ENCODE measurements at regions not wholly inside any gene's neighbourhood (a gene's known extent, or its start where the extent isn't known, plus 50 kb on each side); places are given as distances from the start of the nearest gene placed in this dataset.

DNA sequence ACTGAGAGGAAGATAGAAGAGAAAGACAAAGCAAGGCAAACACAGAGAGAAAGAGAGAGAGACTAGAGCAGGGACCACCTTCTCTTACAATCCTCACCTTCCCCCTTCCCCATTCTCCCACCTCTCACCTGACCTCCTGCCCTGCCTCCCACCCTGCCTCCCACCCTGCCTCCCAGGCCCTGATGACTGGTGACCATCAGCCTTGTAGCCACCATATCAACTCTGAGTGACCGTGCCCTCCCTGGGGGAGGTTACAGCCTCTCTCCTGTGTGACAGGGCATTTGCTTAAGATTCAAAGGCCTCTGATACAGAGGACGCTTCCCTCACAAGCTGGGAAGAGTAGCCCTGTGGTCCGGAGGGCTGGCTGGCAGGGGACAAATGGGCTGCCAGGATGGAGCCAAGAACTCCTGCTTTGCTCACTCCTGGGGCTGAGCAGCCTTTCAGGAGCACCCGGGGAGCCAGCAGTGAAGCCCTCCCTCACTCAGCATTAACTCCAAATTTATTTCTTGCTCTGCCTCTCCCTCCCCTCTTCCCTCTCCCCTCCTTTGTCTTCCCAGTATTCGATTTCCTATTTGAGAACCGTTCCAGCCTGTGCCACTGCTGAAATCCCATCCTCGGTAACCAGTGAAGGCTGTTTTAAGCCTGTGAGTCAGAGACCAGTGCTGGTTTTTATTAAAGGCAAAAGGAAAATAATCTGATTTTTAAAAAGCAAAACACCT is 125.2 kb upstream of the SYT13 start:
- Histone ChIP-seq H3K4me2 (ENCODE audit: low read depth, low read length, poor library complexity, severe bottlenecking) (no peak overlapping the region), H3K4me3 (ENCODE audit: low read length, poor library complexity, severe bottlenecking) (no peak overlapping the region), H4K20me1 (ENCODE audit: insufficient read depth, low read length, poor library complexity, severe bottlenecking) (no peaks in the 10 kb centered on the region), H3K79me2 (ENCODE audit: insufficient read depth, low read length) (no peaks in the 10 kb centered on the region), H3K4me1 (ENCODE audit: insufficient read depth, low read length, poor library complexity, severe bottlenecking) (no peaks in the 10 kb centered on the region), H3K9me3 (ENCODE audit: insufficient read depth, low read depth, low read length) (no peaks in the 10 kb centered on the region), H2AFZ (ENCODE audit: low read length) (no peak overlapping the region), H3K9ac (ENCODE audit: low read depth, low read length, poor library complexity, severe bottlenecking) (no peak overlapping the region), H3K36me3 (ENCODE audit: insufficient read depth, low read length) (no peaks in the 10 kb centered on the region), H3K27me3 (ENCODE audit: insufficient read depth, low read length, poor library complexity, severe bottlenecking) (no peaks in the 10 kb centered on the region), H3F3A (ENCODE audit: low read depth) (no peaks in the 10 kb centered on the region), H3K9me2 (replicated peaks; ENCODE audit: low read depth, low read length) (no peaks in the 10 kb centered on the region)
- TF ChIP-seq EZH2phosphoT487 (IDR thresholded peaks at IDR 0.05; ENCODE audit: borderline replicate concordance), result no peak
- TF ChIP-seq, protein P1, sequence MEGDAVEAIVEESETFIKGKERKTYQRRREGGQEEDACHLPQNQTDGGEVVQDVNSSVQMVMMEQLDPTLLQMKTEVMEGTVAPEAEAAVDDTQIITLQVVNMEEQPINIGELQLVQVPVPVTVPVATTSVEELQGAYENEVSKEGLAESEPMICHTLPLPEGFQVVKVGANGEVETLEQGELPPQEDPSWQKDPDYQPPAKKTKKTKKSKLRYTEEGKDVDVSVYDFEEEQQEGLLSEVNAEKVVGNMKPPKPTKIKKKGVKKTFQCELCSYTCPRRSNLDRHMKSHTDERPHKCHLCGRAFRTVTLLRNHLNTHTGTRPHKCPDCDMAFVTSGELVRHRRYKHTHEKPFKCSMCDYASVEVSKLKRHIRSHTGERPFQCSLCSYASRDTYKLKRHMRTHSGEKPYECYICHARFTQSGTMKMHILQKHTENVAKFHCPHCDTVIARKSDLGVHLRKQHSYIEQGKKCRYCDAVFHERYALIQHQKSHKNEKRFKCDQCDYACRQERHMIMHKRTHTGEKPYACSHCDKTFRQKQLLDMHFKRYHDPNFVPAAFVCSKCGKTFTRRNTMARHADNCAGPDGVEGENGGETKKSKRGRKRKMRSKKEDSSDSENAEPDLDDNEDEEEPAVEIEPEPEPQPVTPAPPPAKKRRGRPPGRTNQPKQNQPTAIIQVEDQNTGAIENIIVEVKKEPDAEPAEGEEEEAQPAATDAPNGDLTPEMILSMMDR (conservative IDR thresholded peaks at IDR 0.05; ENCODE audit: low read length), result no peak

DNA sequence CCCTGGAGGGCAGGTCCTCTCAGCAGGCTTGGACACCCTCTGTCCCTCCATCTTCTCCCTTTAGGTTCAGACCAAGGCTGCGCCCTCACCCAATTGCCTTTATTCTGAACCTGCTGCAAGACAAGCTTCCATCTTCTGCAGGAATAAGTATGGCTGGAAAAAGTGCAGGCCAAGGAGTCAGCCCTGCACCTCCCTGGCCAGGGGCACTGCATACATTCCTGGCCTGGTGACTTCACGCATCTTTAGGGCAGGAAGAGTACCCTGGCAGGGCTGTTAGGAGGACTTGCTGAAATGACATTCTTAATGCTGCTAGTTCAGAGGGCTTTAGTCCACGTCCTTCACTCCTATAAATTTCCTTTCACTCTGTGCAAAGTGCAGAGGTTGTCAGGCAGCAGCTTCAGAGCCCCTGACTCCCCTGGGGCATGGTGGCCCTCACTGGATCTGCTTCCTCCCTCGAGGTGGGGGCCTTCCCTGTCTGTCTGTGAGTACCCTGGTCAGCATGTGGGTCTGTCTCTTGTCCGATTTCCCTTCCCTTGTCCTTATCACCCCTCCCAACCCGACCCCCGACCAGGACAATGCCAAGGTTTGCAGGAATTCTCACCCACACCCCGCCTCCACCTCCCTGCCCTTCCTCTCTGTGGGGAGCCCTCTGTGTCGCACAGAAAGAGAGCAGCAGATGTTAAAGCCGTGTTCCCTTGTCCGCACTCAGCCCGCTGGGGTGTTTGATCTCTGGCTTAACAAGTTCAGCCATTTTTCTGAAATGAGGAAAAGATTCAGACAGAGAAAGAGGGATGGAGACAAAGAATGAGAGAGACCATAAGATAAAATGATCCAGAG is 124.5 kb upstream of the SYT13 start:
- H3K9me3 ChIP-seq (ENCODE audit: insufficient read depth, low read depth, low read length), result no peaks in the 10 kb centered on the region
- no peaks in the 10 kb centered on the region for H3K36me3 ChIP-seq (ENCODE audit: insufficient read depth, low read length)
- H4K20me1 ChIP-seq (ENCODE audit: insufficient read depth, low read length, poor library complexity, severe bottlenecking), result no peaks in the 10 kb centered on the region
- no peaks in the 10 kb centered on the region for H3K27me3 ChIP-seq (ENCODE audit: insufficient read depth, low read length, poor library complexity, severe bottlenecking)
- H3K79me2 ChIP-seq (ENCODE audit: insufficient read depth, low read length), result no peaks in the 10 kb centered on the region
- H3K4me1 ChIP-seq (ENCODE audit: insufficient read depth, low read length, poor library complexity, severe bottlenecking), result no peaks in the 10 kb centered on the region
- TF ChIP-seq, protein P1 (conservative IDR thresholded peaks at IDR 0.05; ENCODE audit: low read length), result no peak
- TF ChIP-seq EZH2phosphoT487 (IDR thresholded peaks at IDR 0.05; ENCODE audit: borderline replicate concordance), result no peak
- H3K4me2 ChIP-seq (ENCODE audit: low read depth, low read length, poor library complexity, severe bottlenecking), result no peak overlapping the region
- H3F3A ChIP-seq (ENCODE audit: low read depth), result no peaks in the 10 kb centered on the region
- no peak overlapping the region for H2AFZ ChIP-seq (ENCODE audit: low read length)
- no peak overlapping the region for H3K4me3 ChIP-seq (ENCODE audit: low read length, poor library complexity, severe bottlenecking)
- H3K9ac ChIP-seq (ENCODE audit: low read depth, low read length, poor library complexity, severe bottlenecking), result no peak overlapping the region
- no peaks in the 10 kb centered on the region for H3K9me2 ChIP-seq (replicated peaks; ENCODE audit: low read depth, low read length)

DNA sequence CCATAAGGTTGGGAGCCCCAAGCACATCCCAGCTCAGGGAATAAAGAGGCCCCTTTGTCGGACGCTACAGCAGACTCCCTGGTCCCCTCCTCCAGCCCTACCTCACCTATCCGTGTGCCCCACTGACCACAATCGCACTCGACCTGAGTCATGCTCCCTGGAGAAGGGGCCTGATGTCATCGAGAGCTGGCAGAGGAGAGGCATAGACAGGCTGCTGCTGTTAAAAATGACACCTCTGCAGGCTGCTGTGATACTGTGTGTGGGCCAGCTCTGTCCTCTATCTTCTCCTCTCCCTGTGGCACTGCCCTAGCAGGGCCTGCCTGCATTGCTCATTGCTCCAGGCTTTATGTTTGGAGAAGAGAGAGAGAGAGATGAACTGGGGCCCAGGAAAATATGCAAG is 123.4 kb upstream of the SYT13 start:
- no peaks in the 10 kb centered on the region for H4K20me1 ChIP-seq (ENCODE audit: insufficient read depth, low read length, poor library complexity, severe bottlenecking)
- H3K27me3 ChIP-seq (ENCODE audit: insufficient read depth, low read length, poor library complexity, severe bottlenecking), result no peaks in the 10 kb centered on the region
- no peaks in the 10 kb centered on the region for H3K4me1 ChIP-seq (ENCODE audit: insufficient read depth, low read length, poor library complexity, severe bottlenecking)
- no peaks in the 10 kb centered on the region for H3K79me2 ChIP-seq (ENCODE audit: insufficient read depth, low read length)
- no peak for TF ChIP-seq EZH2phosphoT487 (IDR thresholded peaks at IDR 0.05; ENCODE audit: borderline replicate concordance)
- TF ChIP-seq, protein P1 (conservative IDR thresholded peaks at IDR 0.05; ENCODE audit: low read length), result no peak
- H3K4me2 ChIP-seq (ENCODE audit: low read depth, low read length, poor library complexity, severe bottlenecking), result no peak overlapping the region
- no peak overlapping the region for H3K9ac ChIP-seq (ENCODE audit: low read depth, low read length, poor library complexity, severe bottlenecking)
- no peaks in the 10 kb centered on the region for H3K9me2 ChIP-seq (replicated peaks; ENCODE audit: low read depth, low read length)
- H3K36me3 ChIP-seq (ENCODE audit: insufficient read depth, low read length), result no peaks in the 10 kb centered on the region
- H3F3A ChIP-seq (ENCODE audit: low read depth), result no peaks in the 10 kb centered on the region
- no peak overlapping the region for H2AFZ ChIP-seq (ENCODE audit: low read length)
- no peak overlapping the region for H3K4me3 ChIP-seq (ENCODE audit: low read length, poor library complexity, severe bottlenecking)
- H3K9me3 ChIP-seq (ENCODE audit: insufficient read depth, low read depth, low read length), result no peaks in the 10 kb centered on the region

Data from Loucy (cell line).